ENCODE measurements at regions not wholly inside any gene's neighbourhood (a gene's known extent, or its start where the extent isn't known, plus 50 kb on each side); places are given as distances from the start of the nearest gene placed in this dataset.

- POLR2A ChIA-PET = no interaction called here
- H3K4me3 Mint-ChIP-seq = no peak overlapping the region
- H3K27me3 Mint-ChIP-seq = no peaks in the 10 kb centered on the region
- TF ChIP-seq CTCF (IDR thresholded peaks at IDR 0.05) = no peak
- ATAC-seq (ENCODE audit: low read depth) (no peak), DNase-seq (no peak)
- intact Hi-C loops (cut with micrococcal nuclease) = no loop called here
- no peak overlapping the region for H3K27ac Mint-ChIP-seq
- H3K4me1 Mint-ChIP-seq = no peaks in the 10 kb centered on the region
- H3K36me3 Mint-ChIP-seq (ENCODE audit: low read depth) = no peaks in the 10 kb centered on the region
- H3K9me3 Mint-ChIP-seq = peaks cover 6% of the 10 kb centered on the region
- CTCF ChIA-PET = no interaction called here
These were observed 458.6 kb upstream of the ATXN8OS start for GRCh38 chr13:69649063-69649392.

- H3K27ac Mint-ChIP-seq = no peak overlapping the region
- H3K27me3 Mint-ChIP-seq = no peaks in the 10 kb centered on the region
- no peaks in the 10 kb centered on the region for H3K4me1 Mint-ChIP-seq
- intact Hi-C loops (cut with micrococcal nuclease) = no loop called here
- no peak overlapping the region for H3K4me3 Mint-ChIP-seq
- no peak for DNase-seq
- ChIA-PET POLR2A (no interaction called here), CTCF (no interaction called here)
- H3K9me3 Mint-ChIP-seq = peaks cover 8% of the 10 kb centered on the region
- TF ChIP-seq CTCF (IDR thresholded peaks at IDR 0.05) = no peak
- ATAC-seq (ENCODE audit: low read depth) = no peak
- H3K36me3 Mint-ChIP-seq (ENCODE audit: low read depth) = no peaks in the 10 kb centered on the region
These were observed 459.1 kb upstream of the ATXN8OS start for GRCh38 chr13:69648340-69649062.

GRCh38 chr13:69644447-69644846 is 463.2 kb upstream of the ATXN8OS start:
- Mint-ChIP-seq H3K27ac (no peak overlapping the region), H3K36me3 (ENCODE audit: low read depth) (no peaks in the 10 kb centered on the region), H3K4me1 (no peaks in the 10 kb centered on the region), H3K27me3 (no peaks in the 10 kb centered on the region), H3K9me3 (peaks cover 8% of the 10 kb centered on the region), H3K4me3 (no peak overlapping the region)
- DNase-seq = no peak
- ChIA-PET CTCF (no interaction called here), POLR2A (no interaction called here)
- no peak for TF ChIP-seq CTCF (IDR thresholded peaks at IDR 0.05)
- no peak for ATAC-seq (ENCODE audit: low read depth)
- intact Hi-C loops (cut with micrococcal nuclease) = no loop called here

GRCh38 chr13:69641773-69642172 is 465.9 kb upstream of the ATXN8OS start:
- no peaks in the 10 kb centered on the region for H3K4me1 Mint-ChIP-seq
- POLR2A ChIA-PET = no interaction called here
- H3K9me3 Mint-ChIP-seq = peaks cover 15% of the 10 kb centered on the region
- H3K36me3 Mint-ChIP-seq (ENCODE audit: low read depth) = no peaks in the 10 kb centered on the region
- no peak for TF ChIP-seq CTCF (IDR thresholded peaks at IDR 0.05)
- H3K27ac Mint-ChIP-seq = no peak overlapping the region
- ATAC-seq (ENCODE audit: low read depth) (no peak), DNase-seq (no peak)
- intact Hi-C loops (cut with micrococcal nuclease) = no loop called here
- no peaks in the 10 kb centered on the region for H3K27me3 Mint-ChIP-seq
- no peak overlapping the region for H3K4me3 Mint-ChIP-seq
- CTCF ChIA-PET = no interaction called here

- H3K4me1 Mint-ChIP-seq = no peaks in the 10 kb centered on the region
- H3K27me3 Mint-ChIP-seq = no peaks in the 10 kb centered on the region
- POLR2A ChIA-PET = no interaction called here
- CTCF ChIA-PET = no interaction called here
- H3K36me3 Mint-ChIP-seq (ENCODE audit: low read depth) = no peaks in the 10 kb centered on the region
- no peak overlapping the region for H3K27ac Mint-ChIP-seq
- intact Hi-C loops (cut with micrococcal nuclease) = no loop called here
- H3K9me3 Mint-ChIP-seq = peaks cover 9% of the 10 kb centered on the region
- no peak for TF ChIP-seq CTCF (IDR thresholded peaks at IDR 0.05)
- no peak overlapping the region for H3K4me3 Mint-ChIP-seq
- ATAC-seq (ENCODE audit: low read depth) (no peak), DNase-seq (no peak)
These were observed 474.6 kb upstream of the ATXN8OS start for GRCh38 chr13:69633044-69633443.

Measured in activated B cell treated with CpG ODN at 0.5 μM for 24 hours (primary cell).